Skin of body (tissue), 1 donor: ENCODE measurements at regions not wholly inside any gene's neighbourhood (a gene's known extent, or its start where the extent isn't known, plus 50 kb on each side); places are given as distances from the start of the nearest gene placed in this dataset.
"Not testable (repeated sequence)": the region's sequence is repeated elsewhere in the genome, so short reads cannot be mapped to it uniquely, and the experiment has no call there.

Experiments
- DNase-seq: peaks from one replicate; lab custom pipeline; 2025; lab: John Stamatoyannopoulos, UW

DNA sequence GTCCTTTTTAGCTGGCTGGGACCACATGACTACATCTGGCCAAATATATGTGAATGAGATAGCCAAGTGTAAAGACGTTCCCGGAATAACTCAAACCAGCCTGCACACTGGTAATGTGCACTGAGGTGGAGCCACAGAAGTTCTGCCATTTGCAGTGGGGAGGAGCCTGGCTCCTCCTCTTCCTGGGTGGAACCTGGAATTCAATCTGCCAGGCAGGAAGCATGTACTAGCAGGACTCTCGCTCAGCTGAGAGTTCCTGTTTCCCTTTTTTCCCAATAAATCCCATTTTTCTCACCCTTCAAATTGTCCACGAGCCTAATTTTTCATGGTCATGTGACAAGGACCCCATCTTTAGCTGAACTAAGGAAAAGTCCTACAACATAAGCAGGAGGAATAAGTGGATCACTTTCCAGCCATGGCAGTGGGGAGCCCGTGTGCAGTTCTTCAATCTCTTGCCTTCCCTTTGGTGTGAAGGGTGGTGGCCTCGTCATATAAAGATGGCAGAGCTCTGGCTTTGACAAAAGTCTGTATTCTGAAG, 183.2 kb downstream of the UXS1 start:
- no peak for DNase-seq

DNA sequence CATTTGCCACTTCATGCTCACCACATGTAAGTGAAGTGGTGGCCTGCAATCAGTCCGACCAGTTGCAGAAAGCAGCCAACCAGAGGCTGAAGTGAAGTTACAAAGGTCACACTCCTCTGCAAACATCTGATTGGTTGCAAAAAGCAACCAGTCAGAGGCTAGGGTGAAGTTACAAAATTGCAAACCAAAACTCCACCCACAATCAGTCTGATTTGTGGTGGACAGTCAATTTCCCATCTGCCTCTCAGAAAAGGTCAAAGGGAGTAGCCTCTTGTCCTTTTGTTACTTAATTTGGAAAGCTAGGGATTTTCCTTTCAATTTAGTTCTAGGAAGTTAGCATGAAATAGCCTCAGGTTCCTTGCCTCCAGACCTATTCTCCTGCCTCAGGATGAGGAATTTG, 185.0 kb downstream of the UXS1 start:
- DNase-seq: no peak

DNA sequence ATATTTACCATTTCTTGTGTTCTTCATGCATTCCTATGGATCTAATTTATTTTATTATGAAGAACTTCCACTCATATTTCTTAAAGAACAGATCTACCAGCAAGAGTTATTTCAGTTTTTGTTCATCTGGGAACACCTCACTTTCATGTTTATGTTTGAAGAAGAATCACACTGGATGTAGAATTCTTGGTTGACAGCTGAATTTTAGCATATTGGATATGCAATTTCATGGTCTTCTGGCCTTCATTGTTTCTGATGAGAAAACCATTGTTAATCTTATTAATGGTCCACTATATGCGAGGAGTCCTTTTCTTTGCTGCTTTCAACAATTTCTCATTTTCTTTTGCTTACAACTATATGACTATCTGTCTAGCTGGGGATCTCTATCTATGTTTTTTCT, 189.2 kb downstream of the UXS1 start:
- no peak for DNase-seq

DNA sequence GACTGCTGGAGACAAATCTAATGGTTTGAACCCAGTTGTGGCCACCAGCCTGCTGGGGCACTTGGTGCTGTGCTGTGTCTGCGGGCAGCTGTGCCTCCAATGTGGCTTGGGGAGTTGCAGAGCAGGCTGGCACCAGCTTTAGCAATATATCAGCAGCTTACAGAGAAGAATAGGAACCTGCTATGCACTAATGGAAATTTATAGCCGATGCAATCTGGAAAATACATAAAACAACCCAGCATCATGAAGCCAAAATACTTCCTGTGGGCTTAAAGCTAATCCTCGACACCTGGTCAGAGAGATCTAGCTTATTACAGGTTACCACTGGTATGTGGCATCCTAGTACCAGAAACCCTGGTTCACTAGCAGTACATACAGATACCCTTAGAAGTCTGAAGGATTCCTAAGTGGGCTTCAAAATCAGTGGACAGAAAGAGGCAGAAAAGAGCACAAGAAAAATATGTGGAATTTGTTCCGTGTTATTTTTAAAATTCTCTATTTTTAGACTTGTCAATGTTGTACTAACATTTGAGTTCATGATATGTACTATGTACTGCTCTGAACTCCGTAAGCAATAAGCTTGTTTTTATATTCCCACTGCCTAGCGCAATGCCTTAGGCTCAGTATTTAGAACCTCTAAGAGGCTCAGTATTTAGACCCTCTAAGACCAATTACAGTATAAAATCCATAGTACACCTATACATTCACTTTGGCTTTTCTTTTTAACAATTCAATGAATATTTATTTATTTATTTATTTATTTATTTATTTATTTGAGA, 194.7 kb downstream of the UXS1 start:
- no peak for DNase-seq

DNA sequence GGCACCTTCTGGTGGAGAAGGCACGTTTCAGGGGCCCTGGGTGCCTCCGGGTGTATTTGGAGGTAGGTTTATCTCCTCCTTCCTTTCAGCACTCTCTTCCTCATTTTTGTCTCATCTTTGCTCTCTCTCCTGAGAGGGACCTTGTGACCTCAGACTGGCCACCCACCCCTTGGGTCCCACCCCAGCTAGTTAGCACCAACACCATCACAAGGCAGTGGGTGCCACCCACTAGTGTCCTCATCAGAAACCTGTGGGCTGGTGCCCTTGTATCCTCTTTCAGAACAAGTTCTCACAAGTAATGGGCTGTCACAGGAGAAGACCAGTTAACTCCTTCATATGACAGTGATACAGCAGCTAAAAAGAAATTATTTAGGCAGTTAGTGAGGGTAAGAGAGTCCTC, 196.4 kb downstream of the UXS1 start:
- DNase-seq: no peak

DNA sequence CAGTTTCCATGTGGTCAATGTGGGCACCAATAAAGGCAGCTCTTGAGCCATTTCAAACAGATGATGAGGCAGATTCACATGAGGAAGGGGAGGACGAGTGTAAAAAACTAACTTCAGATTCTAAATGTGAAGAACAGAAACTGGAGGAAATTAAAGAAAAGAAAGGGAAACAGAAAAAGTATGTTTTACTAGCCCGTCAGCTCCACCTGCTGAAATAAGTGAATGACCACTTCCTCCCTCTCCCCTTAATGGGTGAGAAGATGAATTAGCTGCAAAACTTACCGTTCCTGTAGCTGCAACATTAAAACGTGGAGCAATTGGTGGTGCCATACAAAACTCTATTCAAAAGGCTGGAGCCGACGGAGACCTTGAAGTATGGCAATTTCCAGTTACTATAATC, 203.5 kb downstream of the UXS1 start:
- DNase-seq: no peak

DNA sequence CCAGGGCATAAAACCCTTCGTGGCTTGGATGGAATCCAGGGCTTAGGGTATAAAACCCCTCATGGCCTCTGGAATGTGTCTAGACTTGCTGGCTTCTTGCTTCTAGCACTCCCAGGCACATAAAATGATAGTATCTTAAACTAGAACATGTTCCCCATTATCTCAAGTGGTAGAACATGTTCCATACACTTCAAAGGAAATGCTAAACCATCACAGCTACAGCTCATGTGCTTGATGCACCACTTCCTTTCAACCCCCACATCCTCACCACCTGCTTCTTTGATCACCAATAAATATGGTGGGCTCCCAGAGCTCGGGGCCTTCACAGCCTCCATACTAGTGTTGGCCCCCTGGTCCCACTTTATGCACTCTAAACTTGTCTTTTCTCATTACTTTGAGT, 204.3 kb downstream of the UXS1 start:
- DNase-seq: not testable (repeated sequence)

DNA sequence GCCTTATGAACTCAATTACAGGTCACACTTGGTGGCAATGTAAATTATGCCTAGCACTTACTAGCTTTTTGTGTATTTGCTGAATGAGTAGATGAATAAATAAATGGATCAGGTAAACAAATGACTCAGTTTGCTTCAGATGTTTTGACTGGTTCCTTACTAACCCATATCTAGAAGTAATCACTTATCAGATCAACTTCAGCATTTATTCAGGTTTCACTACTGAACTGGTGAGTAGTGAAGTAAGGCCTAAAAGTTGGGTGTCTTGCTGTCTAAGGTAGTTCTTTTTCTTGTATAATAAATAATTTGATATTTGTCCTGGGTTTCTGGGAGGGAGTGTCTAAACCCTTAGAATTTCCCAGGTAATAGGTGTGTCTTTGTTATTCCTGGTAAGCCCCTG, 205.0 kb downstream of the UXS1 start:
- no peak for DNase-seq

DNA sequence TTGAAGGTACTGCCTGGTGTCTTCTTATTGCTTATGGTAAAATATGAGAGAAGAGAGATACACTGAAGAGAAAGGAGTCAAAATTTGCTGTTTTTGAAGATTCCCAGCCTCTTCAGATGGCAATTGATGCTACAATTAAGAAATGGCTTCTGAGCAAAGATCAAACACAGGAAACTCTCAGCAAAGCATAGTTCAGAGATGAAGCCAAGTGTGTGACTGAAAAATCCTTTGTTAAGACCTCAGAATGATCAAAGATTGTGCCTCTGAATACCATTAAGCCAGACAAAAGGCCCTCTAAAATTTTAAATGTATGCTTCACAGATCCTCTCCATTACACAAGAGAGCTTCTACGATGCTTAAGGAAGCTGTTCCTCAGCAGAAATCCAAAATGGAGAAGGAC, 216.3 kb downstream of the UXS1 start:
- DNase-seq: no peak

DNA sequence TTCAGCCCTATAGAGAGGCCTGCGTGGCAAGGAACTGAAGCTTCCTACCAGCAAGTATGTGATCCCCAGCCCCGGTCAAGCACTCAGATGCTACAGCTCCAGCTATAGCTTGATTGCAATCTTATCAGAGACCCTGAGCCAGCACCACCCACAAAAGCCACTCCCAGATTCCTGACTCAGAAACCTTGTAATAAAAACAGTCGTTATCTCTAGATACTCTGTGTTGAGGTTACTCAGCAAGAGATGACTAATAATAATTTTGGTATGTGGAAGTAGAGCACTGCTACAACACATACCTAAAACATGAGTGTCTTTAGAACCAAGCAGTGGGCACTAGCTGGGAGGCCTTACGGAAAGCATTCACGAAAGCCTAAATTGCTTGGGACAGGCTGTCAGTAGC, 216.9 kb downstream of the UXS1 start:
- DNase-seq: no peak

DNA sequence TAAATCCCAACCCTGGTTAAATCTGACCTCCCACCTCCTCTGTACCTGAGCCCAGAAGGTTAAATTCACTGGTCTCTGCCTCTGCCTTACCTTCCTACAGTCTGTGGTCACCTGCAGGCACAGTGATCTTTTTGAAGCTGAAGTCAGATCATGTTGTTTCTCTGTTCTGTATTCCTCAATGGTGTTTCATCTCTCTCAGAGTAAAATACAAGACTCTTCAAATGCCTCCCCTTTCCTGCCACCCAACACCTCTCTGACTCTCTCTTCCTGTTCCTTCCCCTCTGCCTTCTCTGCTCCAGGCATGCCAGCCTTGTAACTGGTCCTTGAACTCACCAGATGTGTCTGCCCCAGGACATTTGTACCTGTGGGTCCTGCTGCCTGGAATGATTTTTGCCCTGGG, 219.3 kb downstream of the UXS1 start:
- DNase-seq: no peak

DNA sequence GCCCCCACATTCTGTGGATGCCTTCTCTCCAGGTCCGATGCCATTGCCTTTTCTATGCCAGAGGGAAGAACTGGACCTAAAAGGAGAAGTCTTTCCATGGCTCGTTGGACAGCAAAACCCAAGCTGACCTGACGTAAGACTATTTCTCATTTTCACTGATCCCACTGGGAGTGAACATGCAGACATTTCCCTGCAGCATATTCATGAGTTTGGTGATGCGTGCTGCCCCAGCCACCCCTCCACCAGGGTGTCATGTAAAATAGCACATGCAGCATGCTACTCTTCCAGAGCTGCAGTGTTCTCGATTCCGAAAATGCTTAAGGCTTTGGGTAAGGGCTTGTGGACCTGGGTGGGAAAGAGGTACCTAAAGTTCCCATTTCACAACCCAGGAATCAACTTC, 221.2 kb downstream of the UXS1 start:
- DNase-seq: no peak

DNA sequence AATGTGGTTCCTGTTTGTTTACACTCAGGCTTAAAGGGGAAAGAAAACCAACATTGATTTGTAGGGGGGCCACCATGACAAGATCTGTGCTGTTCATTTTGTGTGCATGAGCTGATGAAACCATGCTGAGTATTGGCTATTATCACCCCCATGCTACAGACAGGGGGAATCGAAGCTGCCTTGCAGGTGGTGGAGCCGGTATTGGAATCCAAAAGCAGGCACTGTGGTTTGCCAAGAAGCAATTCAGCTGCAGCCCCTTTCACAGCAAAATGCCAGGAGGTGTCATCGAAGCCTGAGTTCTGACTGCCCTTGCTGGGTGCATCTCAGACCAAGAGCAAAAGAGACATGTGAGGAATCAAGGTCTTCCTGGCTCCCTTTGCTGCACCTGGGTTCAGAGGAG, 221.9 kb downstream of the UXS1 start:
- no peak for DNase-seq

DNA sequence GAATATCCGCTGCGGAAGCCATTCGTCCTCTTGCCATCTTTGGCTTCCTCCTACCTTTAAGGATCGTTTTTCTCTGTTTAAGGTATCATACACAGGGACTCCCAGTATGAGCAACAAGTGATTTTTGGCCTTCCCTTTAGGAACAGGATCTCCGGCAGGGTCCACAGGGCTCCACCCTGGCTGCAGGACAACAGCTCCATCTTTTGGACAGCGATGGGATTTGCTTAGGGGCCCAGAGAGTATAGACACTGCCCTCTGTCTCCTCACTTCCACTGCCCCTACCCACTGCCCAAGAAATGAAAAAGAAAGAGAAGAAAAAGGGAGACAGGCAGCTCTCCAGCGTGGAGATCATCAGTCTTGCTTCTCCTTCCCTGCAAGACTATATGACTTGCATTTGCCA, 224.5 kb downstream of the UXS1 start:
- DNase-seq: no peak

DNA sequence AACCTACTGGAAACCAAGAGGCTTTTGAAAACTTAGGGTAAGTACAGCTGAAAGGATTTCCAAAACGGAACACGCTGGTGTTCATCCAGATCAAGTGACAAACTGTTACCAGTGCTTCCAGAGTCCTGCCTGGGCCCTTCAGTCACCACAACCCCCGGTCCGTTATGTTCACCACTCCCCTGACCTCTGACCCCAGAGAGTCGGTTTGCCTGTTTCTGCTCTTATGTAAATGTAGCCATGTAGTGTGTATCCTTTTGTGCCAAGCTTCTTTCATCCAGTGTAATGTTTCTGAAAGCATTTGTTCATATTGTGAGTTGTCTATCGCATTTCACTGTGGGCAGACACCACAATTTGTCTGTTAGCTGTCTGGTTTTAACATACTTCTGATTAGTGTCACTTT, 217.5 kb downstream of the NCK2 start:
- DNase-seq: no peak

DNA sequence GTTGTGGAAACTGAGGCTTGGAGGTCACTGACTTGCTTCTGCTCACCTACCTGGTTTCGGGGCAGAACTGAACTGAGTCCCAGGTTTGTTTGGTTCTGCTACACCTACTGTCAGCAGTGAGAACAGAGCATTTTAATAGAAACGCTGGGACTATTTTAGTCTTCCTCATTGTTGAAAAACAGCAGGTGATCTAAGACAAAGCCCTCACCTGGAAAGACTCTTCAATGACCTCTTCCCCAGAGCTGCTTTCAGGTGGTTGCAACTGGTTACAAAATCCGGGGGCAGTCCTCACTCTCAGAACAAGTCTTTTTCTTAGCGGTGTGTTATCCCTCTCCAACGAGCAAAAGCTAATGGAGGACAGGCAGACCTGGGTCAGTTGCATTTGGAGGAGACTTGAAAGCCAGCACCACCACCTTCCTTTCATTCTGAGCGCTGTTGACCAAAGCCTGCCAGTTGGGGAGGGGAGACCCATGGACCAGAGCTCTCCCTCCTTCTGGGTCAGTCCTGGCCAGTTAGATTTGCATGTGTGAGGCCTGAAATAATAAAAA, 217.0 kb downstream of the NCK2 start:
- no peak for DNase-seq

DNA sequence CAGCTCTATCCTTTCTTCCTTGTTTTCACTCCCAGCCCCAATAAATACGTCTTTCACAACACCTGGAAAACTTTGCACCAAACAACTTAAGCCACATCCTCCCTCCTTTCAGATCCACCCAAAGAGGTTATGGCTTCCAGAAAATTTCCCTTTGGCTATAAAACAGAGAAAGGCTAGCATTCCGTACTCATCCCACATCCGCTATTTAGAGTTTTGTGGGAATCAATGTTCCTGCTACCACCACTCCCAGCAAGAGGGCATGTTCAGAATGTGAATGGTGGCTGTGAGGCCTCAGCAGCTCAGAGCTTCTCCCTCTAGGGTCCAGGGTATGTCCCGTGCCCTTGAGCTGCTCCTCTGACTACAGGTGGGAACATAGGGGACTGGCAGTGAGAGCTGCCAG, 214.6 kb downstream of the NCK2 start:
- DNase-seq: no peak

DNA sequence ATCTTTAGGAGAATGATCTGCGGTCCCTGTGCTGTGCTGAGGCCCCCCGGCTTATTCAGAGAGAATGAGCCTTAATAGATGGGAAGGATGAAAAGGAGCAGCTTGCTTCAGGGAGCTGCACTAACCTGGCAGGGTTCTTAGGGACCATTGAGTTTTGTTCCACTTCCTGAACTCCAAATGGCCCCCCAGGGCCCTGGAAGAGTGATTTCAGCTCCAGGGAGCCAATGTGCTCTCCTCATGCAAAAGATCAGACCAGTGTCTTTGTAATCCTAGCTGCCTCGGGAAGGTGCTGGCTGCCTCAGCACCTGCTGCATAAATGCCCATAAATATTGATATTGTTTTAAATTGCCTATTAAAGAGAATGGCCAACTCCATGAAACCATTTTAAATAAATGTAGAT, 210.2 kb downstream of the NCK2 start:
- no peak for DNase-seq

DNA sequence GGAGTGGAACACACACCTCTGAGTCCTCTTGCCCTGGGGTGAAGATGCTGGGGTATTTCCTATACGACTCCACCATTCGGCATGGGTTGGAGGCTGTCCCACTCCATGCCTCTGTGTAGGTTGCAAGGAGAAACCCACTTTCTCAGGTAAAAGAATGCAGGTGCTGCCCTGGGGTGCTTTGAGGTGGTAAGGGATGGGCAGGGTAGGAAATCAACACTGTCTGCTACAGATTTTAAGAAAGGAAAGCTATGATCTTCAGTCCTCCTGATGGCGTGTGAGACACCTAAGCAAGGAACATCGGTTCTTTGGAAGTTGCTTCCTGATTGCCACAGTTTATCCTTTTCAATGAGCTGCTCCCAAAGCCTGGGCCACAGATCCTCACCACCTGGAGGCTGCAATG, 209.2 kb downstream of the NCK2 start:
- no peak for DNase-seq

DNA sequence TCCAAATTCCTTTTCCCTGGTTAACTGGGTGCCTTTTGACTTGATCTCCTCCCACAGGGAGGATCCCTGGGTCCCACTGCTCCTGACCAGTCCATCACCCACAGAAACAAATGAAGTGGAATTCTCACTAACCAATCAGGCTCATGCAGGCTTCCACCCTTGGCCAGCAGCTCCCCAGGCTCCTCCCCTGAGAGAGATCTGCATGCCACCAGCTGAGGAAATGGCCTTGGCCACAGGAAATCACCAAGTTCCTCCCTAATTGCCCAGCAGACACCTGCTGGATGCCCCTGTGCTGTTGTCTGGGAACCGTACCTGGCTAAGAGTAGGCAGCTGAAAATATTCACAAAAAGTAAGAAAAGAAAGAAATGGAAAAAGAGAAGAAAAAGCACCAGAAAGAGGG, 207.4 kb downstream of the NCK2 start:
- DNase-seq: no peak

DNA sequence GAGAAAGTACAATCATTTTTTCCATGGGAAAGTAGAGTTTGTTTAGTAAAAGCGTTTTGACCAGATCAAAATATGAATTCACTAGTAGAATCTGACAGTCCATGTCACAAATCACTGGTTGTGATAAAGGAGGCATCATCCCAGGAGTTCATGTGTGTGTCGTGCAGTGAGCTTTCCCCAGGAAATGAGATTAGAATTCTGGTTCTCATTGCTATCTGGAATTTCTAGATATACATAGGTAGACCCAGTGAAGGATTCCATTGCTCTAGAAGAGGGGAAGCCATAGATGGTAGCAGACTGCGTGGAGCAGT, 206.6 kb downstream of the NCK2 start:
- no peak for DNase-seq

DNA sequence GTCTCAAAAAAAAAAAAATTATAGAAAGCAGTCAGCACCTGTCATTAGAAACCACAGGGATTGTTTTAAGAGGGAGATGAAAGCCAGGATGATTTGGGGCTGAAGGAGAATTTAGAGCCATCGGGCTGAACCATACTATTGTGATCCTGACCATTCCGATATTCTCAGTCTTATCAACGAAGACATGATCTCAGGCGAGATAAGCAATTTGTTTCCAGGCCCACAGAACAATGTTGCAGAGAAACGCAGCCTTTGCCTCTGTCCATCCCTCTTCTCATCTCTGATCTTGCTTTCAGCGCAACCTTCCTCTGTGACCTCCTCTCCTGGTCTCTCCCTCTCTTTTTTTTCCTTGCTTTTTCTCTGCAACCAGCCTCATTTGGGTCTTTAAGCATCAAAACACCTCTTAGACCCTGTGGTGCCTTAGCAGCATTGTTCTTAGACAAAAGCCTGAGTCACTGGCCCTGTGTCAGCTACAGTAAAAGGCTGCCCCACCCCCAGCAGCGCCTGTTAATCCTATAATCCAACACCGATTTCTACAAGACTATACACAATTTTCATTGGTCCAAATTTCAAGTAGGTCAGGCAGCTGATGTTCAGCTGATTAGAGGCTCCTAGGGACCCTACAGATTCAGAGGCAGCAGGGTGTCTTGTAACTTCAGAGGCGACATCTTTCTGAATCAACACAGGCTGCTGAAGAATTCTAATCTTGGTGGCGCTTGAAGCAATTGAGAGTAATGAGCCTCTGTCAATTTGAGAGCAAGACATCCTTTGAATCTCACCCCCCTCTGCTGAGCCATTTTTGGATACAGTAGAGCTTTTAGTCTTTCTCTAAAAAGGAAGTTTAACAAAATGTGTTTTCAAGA, 206.0 kb downstream of the NCK2 start:
- no peak for DNase-seq

DNA sequence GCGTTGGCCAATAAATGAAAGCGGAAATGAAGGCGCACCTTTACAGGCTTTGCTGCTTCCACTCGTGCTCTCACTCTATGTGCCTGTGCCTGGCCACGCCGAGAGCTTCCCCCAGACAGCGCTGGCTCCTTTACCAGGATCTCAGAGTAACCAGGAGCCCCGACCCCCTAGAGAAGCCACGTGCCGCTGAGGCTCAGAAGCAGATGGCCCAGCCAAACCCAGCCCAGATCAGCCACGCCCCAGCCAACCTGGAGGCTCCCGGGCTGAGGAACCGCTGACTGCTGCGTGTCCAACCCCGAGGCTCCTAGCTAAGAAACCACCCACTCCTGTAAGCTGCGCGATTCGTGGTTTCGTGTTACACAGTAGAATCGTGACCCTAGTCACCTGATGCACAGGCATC, 199.3 kb downstream of the NCK2 start:
- no peak for DNase-seq
